ENCODE measurements at regions not wholly inside any gene's neighbourhood (a gene's known extent, or its start where the extent isn't known, plus 50 kb on each side); places are given as distances from the start of the nearest gene placed in this dataset.

DNA sequence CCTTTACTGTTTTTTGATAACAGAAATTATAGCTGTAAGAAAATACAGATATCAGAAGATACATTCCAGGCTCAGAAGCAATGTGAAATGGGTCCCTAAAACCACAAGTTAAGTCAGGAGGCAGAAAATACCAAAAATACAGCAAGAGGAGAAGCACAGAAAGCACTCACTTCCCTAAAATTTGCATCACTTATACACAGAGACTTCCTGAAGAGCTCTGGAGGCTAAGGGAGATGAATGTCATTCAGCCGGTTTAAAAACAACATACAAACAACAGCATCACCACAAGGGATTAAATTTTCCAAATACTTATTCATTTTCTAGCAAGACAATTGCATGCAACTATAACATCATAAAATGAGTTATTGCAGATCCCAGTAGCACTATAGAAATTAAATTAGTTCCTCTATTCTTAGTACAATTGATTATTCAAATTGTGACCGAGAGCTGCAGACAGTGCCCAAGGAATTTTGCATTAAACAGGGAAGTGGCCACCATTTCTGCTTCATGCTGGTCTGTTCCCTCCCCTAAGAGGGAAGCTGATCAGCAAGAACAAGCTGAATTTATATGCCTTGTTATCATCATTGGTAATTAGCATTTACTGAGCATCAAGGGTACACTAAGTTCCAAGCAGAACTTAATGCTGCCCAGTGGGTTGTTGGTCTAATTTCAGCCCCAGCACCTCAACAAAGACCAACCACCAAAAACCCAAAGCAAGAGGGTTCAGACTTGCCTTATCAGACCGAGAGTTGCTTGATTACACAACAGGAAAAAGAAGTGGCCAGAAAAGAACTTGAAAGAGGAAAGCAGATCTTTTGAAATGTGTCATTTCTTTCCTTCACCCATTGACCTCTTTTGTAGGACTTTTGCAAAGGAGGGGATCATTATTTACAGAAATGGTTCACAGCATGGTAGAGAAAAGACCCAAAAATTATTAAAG, 140.7 kb downstream of the KCTD12 start:
- DNase-seq: no peak

- no peak for DNase-seq
Measured at GRCh38 chr13:76741624-76742023, 144.6 kb downstream of the KCTD12 start.

DNA sequence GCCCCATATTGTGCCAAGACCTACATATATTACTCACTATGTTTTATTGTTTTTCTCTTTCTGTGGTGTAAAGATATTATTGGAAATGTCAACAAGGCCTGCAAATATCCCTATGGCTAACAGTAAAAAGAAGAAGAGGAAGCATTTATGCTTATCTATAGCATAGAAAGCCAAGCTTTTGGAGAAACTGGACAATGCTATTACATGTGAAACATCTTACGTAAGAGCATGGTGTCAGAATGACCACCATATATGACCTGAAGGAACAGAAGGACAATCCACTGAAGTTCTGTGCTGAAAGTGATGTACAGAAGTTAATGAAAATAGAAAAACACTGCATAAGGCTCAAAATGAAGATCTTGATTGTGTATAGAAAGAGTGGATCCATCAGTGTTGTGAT, 145.2 kb downstream of the KCTD12 start:
- no peak for DNase-seq

GRCh38 chr13:76738616-76739015, 147.6 kb downstream of the KCTD12 start:
- DNase-seq: no peak

GRCh38 chr13:76737526-76737925, 148.7 kb downstream of the KCTD12 start:
- DNase-seq: no peak

GRCh38 chr13:76735641-76736040, 150.6 kb downstream of the KCTD12 start:
- no peak for DNase-seq

GRCh38 chr13:76733671-76734070, 152.5 kb downstream of the KCTD12 start:
- no peak for DNase-seq

DNA sequence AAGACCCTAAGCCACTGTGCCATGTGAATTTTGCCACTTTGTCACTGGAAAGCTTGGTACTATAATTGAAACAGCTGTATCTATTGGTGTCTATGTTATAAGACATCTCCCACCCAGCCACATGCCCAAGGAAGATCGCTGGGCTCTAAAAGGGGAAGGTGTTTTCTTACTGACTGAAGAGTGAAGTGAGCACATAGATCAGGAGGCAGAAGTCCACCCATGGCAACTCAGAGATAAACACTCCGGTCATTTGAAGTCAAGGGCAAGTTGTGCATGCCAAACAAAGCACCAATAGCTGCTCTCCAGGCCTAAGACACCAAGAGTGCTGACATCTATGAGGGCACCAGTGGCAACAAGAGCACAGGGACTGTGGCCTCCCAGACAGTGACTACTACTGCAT, 153.8 kb downstream of the KCTD12 start:
- DNase-seq: peak; percentile 12

DNA sequence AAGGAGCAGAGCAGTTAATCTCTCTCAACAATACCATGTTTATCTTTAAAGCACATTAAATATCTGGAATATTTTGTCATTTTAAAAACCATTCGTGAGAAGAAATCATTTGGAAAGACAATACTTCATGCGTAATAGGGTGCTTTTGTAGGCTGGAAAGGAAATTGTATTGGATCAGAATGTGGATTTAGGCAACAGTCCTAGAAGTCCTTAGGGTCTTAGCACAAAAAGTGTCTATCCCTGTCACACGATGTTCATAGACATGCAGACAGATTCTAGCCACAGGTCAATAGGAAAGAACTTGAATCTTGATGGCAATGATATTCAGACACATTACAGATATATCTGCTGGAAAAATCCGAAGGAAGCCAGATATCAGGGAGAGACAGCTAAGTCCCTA, 156.0 kb downstream of the KCTD12 start:
- peak; percentile 90 for DNase-seq

- DNase-seq: peak; percentile 71
Measured at GRCh38 chr13:76729691-76730090, 156.5 kb downstream of the KCTD12 start.

DNA sequence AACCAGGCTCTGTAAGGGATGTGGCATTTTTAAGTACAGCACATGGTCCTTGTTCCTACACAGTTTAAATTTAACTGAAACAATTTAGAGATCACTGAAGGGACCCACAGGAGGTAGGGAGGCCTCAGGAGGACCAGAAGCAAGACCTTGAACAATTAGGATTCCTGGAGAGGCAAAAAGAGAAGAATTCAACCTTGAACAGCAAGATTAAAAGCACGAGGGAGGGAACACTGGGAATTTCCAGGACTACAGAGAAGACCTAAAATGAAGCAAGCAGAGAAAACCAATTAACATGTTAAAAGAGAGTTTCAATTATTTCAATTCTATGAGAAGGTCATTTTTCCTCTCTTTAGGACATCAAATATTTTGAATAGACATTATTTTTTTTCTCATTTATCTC, 160.3 kb downstream of the KCTD12 start:
- DNase-seq: no peak

GRCh38 chr13:76725211-76725610, 161.0 kb downstream of the KCTD12 start:
- DNase-seq: no peak

- DNase-seq: no peak
Measured at GRCh38 chr13:76724421-76724820, 161.8 kb downstream of the KCTD12 start.

DNA sequence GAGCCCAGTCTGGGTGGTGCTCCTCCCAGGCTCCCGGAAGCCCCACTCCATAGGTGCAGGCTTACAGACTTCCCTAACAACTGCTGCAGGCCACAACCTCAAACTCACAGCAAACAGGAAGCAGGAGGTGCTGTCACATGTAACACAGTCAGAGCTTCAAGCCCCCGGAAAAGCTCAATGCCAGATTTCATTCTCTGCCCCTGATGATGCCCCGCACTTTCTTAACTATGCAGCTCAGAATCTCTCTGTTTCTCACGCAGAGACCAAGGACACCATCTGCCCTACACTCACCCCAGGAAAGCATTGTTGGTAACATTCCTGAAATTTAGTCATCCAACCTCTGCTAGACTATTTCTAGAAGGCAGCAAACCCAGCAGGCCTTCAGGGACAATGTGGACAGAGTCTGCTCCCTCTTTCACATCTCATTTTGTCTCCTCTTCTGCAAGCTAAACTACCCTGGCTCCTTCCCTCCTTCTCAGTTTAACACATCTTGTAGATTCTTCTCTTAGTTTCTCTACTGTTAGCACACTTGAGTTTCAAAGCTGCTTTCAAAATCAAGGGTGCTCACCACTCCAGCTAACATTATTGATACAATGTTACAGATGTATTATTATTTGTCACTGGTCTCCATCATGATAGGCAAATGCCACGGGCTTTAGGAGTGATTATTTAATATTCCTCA, 162.5 kb downstream of the KCTD12 start:
- no peak for DNase-seq

GRCh38 chr13:76722782-76723181, 163.4 kb downstream of the KCTD12 start:
- DNase-seq: no peak

GRCh38 chr13:76720821-76721220, 165.4 kb downstream of the KCTD12 start:
- DNase-seq: no peak

GRCh38 chr13:76720416-76720815, 165.8 kb downstream of the KCTD12 start:
- DNase-seq: no peak

DNA sequence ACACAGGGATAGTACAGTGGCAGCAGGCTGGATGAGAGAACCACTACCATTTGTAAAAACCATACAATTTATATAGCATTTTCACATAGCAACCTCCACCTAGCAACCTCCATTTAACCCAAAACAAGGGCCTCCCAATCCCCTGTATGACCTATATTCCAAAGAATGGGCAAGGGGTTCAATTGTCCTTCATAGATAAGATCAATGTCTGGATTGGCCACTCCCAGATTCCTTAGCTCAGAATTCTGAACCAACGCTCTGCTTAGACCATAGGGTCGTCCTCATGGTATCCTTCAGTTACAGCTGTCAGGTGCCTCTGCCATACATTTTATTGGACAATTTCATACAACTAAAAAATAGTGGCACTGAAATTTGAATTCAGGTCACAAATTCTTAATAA, 166.2 kb downstream of the KCTD12 start:
- no peak for DNase-seq

GRCh38 chr13:76717092-76717491, 169.1 kb downstream of the KCTD12 start:
- no peak for DNase-seq

DNA sequence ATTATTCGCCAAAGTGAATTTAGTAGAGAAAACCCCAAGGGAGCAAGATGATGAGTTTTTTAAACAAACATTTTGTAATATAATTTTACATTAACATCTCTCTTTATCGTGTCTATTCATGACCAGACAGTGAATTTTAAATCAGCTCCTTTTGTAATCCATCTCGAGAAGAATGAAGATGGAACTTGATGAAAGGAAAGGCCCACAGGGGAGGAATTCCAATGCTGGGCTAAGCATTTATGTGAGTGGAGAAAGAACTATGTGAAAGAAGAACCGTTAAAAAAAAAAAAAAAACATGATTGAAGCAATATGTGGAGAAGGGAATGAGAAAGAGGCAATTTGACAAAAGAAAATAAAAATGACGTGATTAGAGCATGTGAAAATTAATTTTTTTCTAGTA, 170.6 kb downstream of the KCTD12 start:
- no peak for DNase-seq

DNA sequence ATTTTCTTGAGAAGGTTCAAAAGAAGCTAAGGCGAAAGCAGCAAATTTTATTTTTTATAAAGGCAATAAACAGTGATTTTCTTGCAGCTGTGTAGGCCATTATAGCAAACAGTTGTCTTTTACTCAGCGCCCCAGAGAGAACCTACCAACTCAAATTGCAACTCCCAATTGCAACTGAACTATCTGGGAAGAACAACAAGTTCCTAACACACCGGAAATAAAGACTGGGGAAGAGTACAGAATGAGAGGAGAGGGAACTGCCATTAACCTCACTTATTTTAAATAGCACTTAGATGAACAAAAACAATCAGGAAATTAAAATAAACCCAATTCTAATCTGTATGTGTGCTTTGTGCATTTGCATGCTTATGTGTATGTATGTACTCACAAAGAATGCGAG, 171.1 kb downstream of the KCTD12 start:
- no peak for DNase-seq

DNA sequence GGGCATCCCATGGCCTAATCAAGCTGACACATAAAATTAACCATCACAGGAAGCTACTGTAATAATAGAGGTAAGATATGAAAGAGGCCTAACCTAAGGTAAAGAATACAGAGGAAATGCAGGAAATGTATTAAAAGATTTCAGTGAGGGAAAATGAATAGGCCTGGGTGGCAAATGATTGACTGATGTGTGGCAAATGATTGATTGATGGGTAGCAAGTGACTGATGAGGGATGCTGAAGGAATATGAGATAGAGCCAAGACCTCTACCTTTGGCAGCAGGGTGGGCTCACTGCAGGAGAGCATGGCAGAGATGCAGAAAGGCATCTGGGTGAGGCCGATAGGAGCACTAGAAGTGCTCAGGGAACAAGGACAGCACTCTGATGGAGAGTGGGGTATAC, 172.9 kb downstream of the KCTD12 start:
- no peak for DNase-seq

- DNase-seq: no peak
Measured at GRCh38 chr13:76711550-76712182, 174.5 kb downstream of the KCTD12 start.

DNA sequence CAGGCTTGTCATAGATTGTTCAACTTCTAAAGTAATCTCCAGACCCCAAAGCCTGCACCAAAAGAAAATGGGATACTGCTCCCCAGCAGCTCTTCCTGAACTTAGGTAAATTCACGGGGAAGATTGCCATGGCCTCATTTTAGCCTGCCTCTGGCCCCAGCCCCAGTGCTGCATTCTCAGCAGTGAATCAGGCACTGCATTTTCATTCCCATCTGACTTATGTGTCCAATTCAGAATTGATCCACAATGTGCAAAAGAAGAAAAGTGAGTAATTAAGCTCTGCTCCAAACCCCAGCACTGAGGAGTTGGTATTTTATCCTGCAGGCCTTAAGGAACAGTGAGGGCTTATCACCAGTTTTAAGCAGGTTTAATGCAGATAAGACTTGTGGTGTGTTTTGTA, 176.4 kb downstream of the KCTD12 start:
- no peak for DNase-seq

Data from NCI-H146 (cell line).